ENCODE measurements at regions not wholly inside any gene's neighbourhood (a gene's known extent, or its start where the extent isn't known, plus 50 kb on each side); places are given as distances from the start of the nearest gene placed in this dataset.
A peak's percentile ranks its signal among the peaks of the same experiment; 100 is the strongest.

DNA sequence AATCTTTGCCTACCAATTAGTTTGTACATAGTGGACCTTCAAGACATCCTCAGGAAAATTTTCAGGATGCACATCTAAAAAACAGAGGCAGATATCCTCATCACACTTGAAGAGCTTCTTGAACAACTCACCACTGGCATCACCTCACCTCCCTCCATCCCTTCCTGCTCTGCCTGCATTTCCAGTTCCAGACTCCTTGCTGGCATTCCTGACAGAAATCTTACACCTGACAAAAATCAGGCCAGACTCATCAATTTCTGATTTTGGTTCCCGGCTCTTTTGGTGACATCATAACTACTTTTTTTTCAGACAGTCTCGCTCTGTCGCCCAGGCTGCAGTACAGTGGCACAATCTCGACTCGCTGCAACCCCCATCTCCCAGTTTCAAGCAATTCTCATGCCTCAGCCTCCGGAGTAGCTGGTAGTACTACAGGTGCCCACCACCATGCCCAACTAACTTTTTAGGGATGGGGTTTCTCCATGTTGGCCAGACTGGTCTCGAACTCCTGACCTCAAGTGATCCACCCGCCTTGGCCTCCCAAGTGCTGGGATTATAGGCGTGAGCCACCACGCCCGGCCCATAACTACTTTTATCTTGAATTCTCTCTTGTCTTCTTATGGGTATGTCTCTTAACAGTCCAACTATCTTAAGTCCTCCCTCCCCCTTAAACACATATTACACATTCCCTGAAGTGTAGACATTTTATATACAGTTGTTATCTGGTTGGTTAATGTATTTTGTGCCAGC, 216.6 kb upstream of the IL12A start:
- FAIRE-seq (no peak), DNase-seq (ENCODE audit: insufficient read length) (no peak)
- TF ChIP-seq POLR2AphosphoS5 (IDR thresholded peaks at IDR 0.05; ENCODE audit: low read depth, low read length) = no peak
- no peak for TF ChIP-seq POLR2A (IDR thresholded peaks at IDR 0.05; ENCODE audit: low read depth, low read length)
- TF ChIP-seq TAF1 (IDR thresholded peaks at IDR 0.05; ENCODE audit: borderline replicate concordance, low read depth, low read length) = no peak

- DNase-seq (ENCODE audit: insufficient read length) (no peak), FAIRE-seq (peak; percentile 33)
- no peak for TF ChIP-seq POLR2A (IDR thresholded peaks at IDR 0.05; ENCODE audit: low read depth, low read length)
- no peak for TF ChIP-seq POLR2AphosphoS5 (IDR thresholded peaks at IDR 0.05; ENCODE audit: low read depth, low read length)
- no peak for TF ChIP-seq TAF1 (IDR thresholded peaks at IDR 0.05; ENCODE audit: borderline replicate concordance, low read depth, low read length)
Measured at GRCh38 chr3:159773706-159774105, 214.9 kb upstream of the IL12A start.

DNA sequence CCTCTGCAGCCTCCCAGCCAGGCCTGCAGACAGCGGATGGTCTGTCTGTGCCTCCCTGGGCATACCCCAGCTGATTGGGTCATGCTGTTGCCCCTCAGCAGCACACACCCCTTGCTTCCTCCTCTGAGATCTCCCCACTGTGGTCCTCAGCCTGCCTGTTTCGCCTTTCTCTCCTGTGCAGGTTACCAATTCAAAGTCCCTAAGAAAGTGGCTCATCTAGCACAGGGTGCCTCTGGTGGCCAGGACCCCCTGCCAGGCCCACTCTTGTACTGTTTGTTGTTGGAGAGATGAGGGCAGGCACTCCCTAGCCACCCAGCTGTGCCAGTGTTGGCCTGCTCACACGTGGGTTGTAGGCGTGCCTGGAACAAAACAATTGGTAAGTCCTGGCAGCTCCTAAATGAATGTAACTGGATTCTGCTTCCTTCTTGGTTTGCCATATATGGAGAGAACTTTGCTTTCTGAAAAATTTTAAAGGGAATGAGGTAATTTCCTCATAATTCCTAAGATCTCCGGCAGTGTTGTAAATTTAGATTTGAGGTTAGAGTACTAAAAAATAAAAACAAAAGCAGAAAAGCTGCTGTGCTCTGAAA, 213.2 kb upstream of the IL12A start:
- TF ChIP-seq POLR2A (IDR thresholded peaks at IDR 0.05; ENCODE audit: low read depth, low read length) = no peak
- DNase-seq (ENCODE audit: insufficient read length) (no peak), FAIRE-seq (no peak)

DNA sequence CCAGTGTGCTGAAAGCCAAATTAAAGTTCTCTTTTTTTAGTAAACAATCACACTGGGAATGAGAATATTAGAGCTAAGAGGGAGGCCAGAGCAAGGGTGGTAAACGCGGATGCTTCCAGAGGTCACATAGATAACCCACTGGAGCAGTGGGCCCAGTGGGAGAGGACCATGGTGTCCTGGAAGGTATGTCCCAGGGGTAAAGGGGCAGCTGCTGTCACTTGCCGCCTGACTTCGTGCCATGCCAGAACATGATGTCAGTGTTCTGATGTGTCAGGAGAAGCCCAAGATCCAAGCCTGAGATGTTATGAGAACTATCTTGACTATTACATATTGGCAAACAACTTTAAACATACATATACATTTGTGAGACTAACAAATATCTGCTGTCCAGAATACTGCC, 211.9 kb upstream of the IL12A start:
- TF ChIP-seq TAF1 (IDR thresholded peaks at IDR 0.05; ENCODE audit: borderline replicate concordance, low read depth, low read length) = no peak
- TF ChIP-seq POLR2AphosphoS5 (IDR thresholded peaks at IDR 0.05; ENCODE audit: low read depth, low read length) = no peak
- TF ChIP-seq POLR2A (IDR thresholded peaks at IDR 0.05; ENCODE audit: low read depth, low read length) = no peak
- FAIRE-seq (no peak), DNase-seq (ENCODE audit: insufficient read length) (no peak)

- FAIRE-seq (no peak), DNase-seq (ENCODE audit: insufficient read length) (no peak)
- TF ChIP-seq TAF1 (IDR thresholded peaks at IDR 0.05; ENCODE audit: borderline replicate concordance, low read depth, low read length) (no peak), POLR2AphosphoS5 (IDR thresholded peaks at IDR 0.05; ENCODE audit: low read depth, low read length) (no peak), POLR2A (IDR thresholded peaks at IDR 0.05; ENCODE audit: low read depth, low read length) (no peak)
Measured at GRCh38 chr3:159779883-159780282, 208.8 kb upstream of the IL12A start.

DNA sequence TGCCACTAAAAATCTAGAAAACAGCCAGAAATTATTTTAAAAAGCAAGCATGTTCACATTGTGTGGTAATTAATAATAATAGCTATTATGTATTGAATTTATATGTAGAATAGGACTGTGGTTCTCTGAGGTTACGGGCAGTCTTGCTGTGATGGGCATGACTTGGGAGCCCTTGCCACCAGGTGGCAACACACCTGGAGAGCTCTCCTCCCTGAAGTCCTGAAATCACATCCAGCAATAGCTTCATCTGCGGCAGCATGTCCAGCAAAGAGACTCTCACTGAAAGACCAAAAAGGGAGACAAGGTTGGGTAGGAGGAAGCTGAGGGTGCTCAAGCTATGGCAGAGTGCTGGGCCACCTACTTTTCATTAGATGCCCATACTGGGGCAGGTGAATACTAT, 206.8 kb upstream of the IL12A start:
- no peak for DNase-seq (ENCODE audit: insufficient read length)
- FAIRE-seq = no peak
- TF ChIP-seq TAF1 (IDR thresholded peaks at IDR 0.05; ENCODE audit: borderline replicate concordance, low read depth, low read length) (no peak), POLR2A (IDR thresholded peaks at IDR 0.05; ENCODE audit: low read depth, low read length) (no peak), POLR2AphosphoS5 (IDR thresholded peaks at IDR 0.05; ENCODE audit: low read depth, low read length) (no peak)

DNA sequence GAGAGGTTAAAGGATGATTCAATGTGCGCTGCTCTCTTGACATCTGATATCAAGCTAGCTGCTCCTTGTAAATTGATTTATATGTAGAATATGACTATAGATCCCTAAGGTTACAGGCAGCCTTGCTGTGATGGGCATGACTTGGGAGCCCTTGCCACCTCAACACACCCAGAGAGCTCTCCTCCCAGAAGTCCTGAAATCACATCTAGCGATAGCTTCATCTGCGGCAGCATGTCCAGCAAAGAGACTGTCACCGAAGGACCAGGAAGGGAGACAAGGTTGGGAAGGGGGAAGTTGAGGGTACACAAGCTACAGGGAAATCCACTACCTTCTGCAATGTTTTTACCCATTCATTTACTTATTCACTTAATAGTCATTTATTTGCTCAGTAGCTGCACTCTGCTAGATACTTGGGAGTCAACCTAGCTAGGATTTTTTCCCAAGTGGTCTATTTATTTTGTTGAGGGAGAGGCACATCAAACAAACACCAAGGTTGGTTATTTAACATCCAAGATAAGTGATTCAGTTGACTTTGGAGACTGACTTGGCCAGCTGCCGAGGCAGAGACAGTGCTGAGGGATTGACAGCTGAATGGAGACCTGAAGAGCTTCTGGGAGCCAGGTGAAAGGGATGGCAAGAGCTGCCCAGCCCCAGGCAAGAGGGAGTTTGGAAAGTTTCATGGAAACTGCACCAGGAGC, 205.8 kb upstream of the IL12A start:
- no peak for DNase-seq (ENCODE audit: insufficient read length)
- TF ChIP-seq TAF1 (IDR thresholded peaks at IDR 0.05; ENCODE audit: borderline replicate concordance, low read depth, low read length) = no peak
- TF ChIP-seq POLR2A (IDR thresholded peaks at IDR 0.05; ENCODE audit: low read depth, low read length) = no peak
- no peak for TF ChIP-seq POLR2AphosphoS5 (IDR thresholded peaks at IDR 0.05; ENCODE audit: low read depth, low read length)
- no peak for FAIRE-seq

DNA sequence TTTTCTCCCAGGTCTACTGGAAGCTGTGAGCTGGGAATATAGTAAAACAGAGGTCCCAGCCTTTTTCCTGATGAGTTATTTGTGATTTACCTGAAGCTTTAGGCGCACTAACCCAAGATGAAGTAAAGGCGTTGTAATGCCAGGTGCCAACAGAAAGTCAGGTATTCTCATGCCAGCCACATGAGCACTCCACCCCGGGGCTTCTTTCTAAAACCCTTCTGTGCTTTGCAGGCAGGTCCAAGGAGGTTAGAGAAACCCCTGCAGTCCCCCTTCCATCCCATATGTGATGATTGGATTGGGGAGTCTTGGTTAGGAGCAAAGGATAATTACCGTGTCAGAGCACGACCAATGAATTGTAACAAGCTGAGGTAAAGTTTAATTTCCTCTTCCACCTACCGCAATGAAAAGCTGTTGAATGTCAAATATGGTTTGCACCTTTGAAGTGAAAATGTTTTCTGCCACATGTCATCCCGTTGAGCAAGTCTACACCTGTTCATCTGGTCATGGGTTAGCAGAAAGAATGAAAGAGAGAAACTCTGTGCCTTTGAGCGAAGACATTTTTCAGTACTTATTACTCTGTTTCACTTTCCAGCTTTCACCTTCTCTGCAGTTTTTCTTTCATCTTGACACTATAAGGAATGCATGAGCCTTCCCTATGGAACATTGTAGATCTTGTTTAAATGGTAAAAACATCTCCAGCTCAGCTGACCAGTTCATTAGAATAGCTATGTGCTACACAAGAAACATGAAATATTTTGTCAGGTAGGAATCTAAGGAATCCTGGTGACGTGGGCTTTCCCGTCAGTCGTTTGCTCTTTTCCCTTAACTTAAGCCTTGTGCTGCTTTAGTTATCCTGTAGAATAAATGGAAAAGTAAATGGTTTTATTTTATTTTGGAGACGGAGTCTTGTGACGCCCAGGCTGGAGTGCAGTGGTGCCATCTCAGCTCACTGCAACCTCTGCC, 204.6 kb upstream of the IL12A start:
- DNase-seq (ENCODE audit: insufficient read length) (no peak), FAIRE-seq (no peak)
- TF ChIP-seq POLR2AphosphoS5 (IDR thresholded peaks at IDR 0.05; ENCODE audit: low read depth, low read length) (no peak), TAF1 (IDR thresholded peaks at IDR 0.05; ENCODE audit: borderline replicate concordance, low read depth, low read length) (no peak), POLR2A (IDR thresholded peaks at IDR 0.05; ENCODE audit: low read depth, low read length) (no peak)

- no peak for TF ChIP-seq POLR2A (IDR thresholded peaks at IDR 0.05; ENCODE audit: low read depth, low read length)
- no peak for TF ChIP-seq POLR2AphosphoS5 (IDR thresholded peaks at IDR 0.05; ENCODE audit: low read depth, low read length)
- TF ChIP-seq TAF1 (IDR thresholded peaks at IDR 0.05; ENCODE audit: borderline replicate concordance, low read depth, low read length) = no peak
- no peak for DNase-seq (ENCODE audit: insufficient read length)
- FAIRE-seq = no peak
Measured at GRCh38 chr3:159785273-159785708, 203.3 kb upstream of the IL12A start.

GRCh38 chr3:159786489-159787177, 202.0 kb upstream of the IL12A start:
- TF ChIP-seq TAF1 (IDR thresholded peaks at IDR 0.05; ENCODE audit: borderline replicate concordance, low read depth, low read length) (no peak), POLR2A (IDR thresholded peaks at IDR 0.05; ENCODE audit: low read depth, low read length) (no peak), POLR2AphosphoS5 (IDR thresholded peaks at IDR 0.05; ENCODE audit: low read depth, low read length) (no peak)
- DNase-seq (ENCODE audit: insufficient read length) = no peak
- no peak for FAIRE-seq

Data from GM12892 (cell line).